Right cardiac atrium (tissue), 5 donors: ENCODE measurements at regions not wholly inside any gene's neighbourhood (a gene's known extent, or its start where the extent isn't known, plus 50 kb on each side); places are given as distances from the start of the nearest gene placed in this dataset.

ENCODE experiments used
- ATAC-seq, 2 donors: fragments of 200-7000 bp; cut with Tn5 transposase; one replicate each; pipeline versions ENCODE4 v1.8.0 to v1.9.1; 2020; ENCODE audit warnings: moderate library complexity in 2 of 2, mild to moderate bottlenecking in 1 of 2
- DNase-seq, 3 donors: peaks; one replicate each; pipeline ENCODE4 v3.0.0-alpha.2; 2020
- H3K27ac ChIP-seq: one replicate; pipeline ENCODE4 v1.5.1; 2013; ENCODE audit warnings: mild to moderate bottlenecking, low read length, control low read depth, moderate library complexity
- H3K27me3 ChIP-seq: one replicate; pipeline ENCODE4 v1.6.1; 2013; ENCODE audit not compliant: control insufficient read depth, insufficient read depth
- H3K4me1 ChIP-seq: one replicate; pipeline ENCODE4 v1.6.1; 2013; ENCODE audit warnings: low read length; ENCODE audit not compliant: control insufficient read depth, insufficient read depth
- H3K4me3 ChIP-seq: one replicate; pipeline ENCODE4 v1.5.1; 2013; ENCODE audit warnings: low read length, control low read depth
- H3K9me3 ChIP-seq: one replicate; pipeline ENCODE4 v1.6.1; 2013; ENCODE audit warnings: low read length; ENCODE audit not compliant: control insufficient read depth
- WGBS: extraction: QIAGEN DNeasy Blood & Tissue Kit; methylation state at CpG from one replicate; pipeline ENCODE4 v1.1.7; 2013; 5-methylcytosine and 5-hydroxymethylcytosine counted together
- intact Hi-C, 4 donors: fragments of 100-400 bp; cut with DNase I; formaldehyde crosslinking; loops; one replicate each; pipeline versions ENCODE4 v1.11.0 to v1.14.0; 2022 to 2023
- donor health status: healthy with polysubstance abuse.
- donor health status: DM: no; HTN: yes; CAD: no.
- donor health status: DM: no; HTN: no; CAD: no.
- donor health status: DM: no; HTN: yes; CAD: no; lungs with severe emphysema.
- donor health status: DM: yes; HTN: yes; CAD: no.

DNA sequence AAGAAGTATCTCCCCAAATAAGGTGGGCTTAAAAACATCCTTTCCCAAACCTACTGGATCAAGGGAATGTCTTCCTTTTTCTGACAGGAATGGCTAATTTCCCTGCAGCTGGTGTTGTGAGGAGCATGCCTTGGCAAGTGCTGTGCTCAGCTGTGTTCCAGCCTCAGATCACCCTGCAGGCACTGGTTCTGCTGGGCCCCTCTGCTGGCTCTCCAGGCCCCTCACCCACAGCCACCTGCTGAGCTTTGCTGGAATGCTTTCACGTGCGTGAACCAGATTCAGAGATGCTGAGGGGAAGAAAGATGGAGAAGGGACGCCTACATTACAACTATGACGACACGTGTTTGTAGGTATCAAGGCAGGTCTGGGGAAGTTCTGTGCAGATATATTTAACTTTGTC, 71.3 kb upstream of the FOXC1 start:
- Histone ChIP-seq H3K27ac (no peak overlapping the region), H3K9me3 (no peaks in the 10 kb centered on the region), H3K4me3 (no peak overlapping the region), H3K4me1 (no peaks in the 10 kb centered on the region), H3K27me3 (no peaks in the 10 kb centered on the region)
- peak in 1 of 2 donors; percentile 14 for ATAC-seq
- WGBS: 84% methylated on average over 5 of the region's 5 CpGs
- DNase-seq: no peak
- intact Hi-C loops: no loop called here

DNA sequence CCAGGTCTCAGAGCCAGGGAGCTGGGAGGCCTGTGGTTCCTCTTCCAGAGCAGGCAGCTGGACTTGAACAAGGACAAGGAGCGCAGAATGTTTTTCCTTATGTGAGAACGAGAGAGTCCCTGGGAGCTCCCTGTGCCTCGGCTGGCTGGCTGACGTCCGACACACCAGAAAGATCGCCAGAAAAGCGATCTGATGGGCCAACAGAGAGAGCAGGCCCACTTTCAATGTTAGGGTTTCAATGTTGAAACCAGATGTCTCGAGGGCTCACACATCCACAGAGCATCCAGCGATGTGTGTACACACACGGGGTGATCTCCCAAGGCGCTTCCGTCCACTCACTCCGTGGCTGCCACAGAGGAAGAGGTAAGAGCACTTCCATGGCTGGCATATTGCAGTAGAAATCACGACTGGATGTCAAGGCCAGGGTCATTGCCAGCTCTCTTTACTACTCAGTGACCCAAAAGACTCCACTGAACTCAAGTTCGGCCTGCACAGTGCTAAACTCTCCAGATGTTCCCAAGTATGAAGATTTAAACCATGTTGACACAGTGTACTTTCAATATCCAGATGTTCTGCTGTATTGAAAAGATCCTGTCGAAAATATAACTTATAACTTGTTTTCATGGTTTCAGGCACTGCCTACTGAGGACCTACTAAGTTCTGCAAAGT, 70.8 kb upstream of the FOXC1 start:
- DNase-seq (peak in 2 of 3 donors; percentile 55 to 64), ATAC-seq (peak in 1 of 2 donors; percentile 62)
- 85% methylated on average over 16 of the region's 16 CpGs for WGBS
- H3K27me3 ChIP-seq: no peaks in the 10 kb centered on the region
- H3K4me3 ChIP-seq: no peak overlapping the region
- H3K9me3 ChIP-seq: no peaks in the 10 kb centered on the region
- no peak overlapping the region for H3K27ac ChIP-seq
- intact Hi-C loops: no loop called here
- no peaks in the 10 kb centered on the region for H3K4me1 ChIP-seq

DNA sequence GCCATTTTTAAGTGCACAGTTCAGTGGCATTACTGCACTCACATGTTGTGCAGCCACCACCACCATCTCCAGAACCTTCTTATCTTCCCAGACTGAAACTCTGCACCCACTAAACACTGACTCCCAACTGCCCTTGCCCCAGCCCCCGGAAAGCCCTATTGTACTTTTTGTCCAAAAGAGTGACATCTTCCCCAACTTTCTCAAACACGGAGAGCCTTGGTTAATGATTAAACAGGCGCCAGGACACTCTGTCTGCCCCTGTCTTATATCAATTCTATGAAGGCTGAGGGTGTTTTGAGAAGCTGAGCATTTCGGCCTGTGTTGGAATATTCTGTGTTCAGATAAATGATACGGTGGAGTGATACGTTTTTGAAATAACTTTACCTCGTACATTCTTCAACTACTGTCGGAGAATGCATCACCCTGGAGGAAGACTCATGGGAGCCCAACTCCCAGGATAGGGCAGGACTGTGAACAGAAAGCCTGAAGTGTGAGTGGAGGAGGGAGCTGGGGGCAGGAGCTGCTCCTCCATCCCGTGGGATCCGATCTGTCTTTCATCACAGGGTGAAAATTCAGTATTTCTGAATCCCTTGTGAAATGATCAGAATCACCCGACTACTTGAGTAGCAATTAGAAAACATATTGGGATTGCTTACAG, 68.7 kb upstream of the FOXC1 start:
- intact Hi-C loops: no loop called here
- WGBS: 86% methylated on average over 11 of the region's 11 CpGs
- Histone ChIP-seq H3K9me3 (no peaks in the 10 kb centered on the region), H3K4me3 (no peak overlapping the region), H3K27me3 (no peaks in the 10 kb centered on the region), H3K4me1 (no peaks in the 10 kb centered on the region), H3K27ac (no peak overlapping the region)
- no peak for ATAC-seq
- DNase-seq: no peak

DNA sequence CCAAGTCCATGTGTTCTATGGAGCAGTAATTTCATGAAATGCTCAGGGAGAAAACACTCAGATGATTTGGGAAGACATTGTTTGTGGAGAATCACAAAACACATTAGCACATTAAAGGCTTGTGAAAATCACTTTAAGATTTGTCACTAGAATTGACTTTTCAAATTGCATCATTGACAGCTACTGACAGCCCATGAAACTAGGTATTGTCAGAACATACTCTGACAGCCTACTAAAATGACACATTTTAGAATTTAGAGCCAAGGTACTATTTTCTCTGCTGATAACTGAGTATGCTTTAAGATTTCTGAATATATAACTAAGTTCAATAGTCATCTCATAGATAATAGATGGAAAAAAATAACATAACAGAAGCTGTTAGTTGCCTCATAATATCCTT, 67.4 kb upstream of the FOXC1 start:
- intact Hi-C loops: no loop called here
- H3K27ac ChIP-seq: no peak overlapping the region
- no peaks in the 10 kb centered on the region for H3K4me1 ChIP-seq
- ATAC-seq (no peak), DNase-seq (no peak)
- H3K27me3 ChIP-seq: no peaks in the 10 kb centered on the region
- H3K9me3 ChIP-seq: no peaks in the 10 kb centered on the region
- no peak overlapping the region for H3K4me3 ChIP-seq

DNA sequence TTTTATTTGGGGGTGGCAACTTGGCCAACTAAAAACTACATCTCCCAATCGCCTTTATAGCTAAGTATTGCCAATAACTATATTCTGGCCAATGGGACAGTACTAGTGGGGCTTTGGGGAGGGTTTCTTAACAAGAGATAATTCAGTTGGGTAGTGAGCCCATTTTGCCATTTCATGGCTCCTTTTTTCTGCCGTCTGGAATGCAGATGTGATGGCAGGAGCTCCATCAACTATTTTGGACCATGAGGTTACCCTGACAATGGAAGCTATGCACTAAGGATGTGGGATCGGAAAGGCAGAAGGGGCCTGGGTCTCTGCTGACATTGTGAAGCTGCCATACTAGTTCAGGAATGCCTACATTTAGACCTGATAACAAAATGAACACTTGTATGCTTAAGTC, 67.0 kb upstream of the FOXC1 start:
- ATAC-seq (no peak), DNase-seq (no peak)
- 88% methylated on average over 3 of the region's 3 CpGs for WGBS
- H3K4me1 ChIP-seq: no peaks in the 10 kb centered on the region
- intact Hi-C loops: no loop called here
- H3K27me3 ChIP-seq: no peaks in the 10 kb centered on the region
- H3K9me3 ChIP-seq: no peaks in the 10 kb centered on the region
- H3K4me3 ChIP-seq: no peak overlapping the region
- no peak overlapping the region for H3K27ac ChIP-seq

DNA sequence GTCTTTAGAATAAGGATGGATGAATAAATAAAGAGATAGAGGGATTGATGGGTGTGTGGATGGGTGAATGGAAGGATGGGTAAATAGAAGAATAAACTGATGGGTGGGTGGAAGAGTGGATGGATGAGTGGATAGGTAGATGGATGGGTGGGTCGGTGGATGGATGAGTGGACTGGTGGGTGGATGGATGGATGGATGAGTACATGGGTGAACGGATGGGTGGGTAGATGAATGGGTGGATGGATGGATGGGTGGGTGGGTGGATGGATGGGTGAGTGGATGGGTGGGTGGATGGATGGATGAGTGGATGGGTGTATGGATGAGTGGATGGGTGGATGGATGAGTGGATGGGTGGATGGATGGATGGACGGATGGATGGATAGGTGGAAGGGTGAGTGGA, 65.7 kb upstream of the FOXC1 start:
- no peak for ATAC-seq
- intact Hi-C loops: no loop called here
- Histone ChIP-seq H3K9me3 (no peaks in the 10 kb centered on the region), H3K4me3 (no peak overlapping the region), H3K27ac (no peak overlapping the region), H3K4me1 (no peaks in the 10 kb centered on the region), H3K27me3 (no peaks in the 10 kb centered on the region)
- no peak for DNase-seq
- WGBS: 93% methylated on average over 3 of the region's 3 CpGs

DNA sequence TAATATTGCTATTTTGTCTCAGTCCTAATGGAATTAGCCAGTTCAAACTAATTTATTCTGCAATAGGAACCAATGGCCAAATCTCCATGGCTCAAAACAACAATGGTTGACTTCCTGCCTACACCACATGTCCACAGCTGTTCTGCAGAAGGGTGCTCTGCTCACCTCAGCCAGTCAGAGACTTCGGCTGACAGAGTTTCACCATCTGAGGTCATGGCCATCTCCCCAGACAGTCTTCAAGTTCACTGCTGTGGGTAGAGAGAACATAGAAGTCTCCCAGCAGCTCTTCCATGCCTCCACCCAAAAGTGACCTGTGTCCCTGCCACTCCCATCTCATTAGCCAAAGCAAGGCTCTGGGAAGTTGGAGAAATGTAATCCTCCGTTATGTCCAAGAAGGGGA, 65.1 kb upstream of the FOXC1 start:
- ATAC-seq: no peak
- intact Hi-C loops: no loop called here

DNA sequence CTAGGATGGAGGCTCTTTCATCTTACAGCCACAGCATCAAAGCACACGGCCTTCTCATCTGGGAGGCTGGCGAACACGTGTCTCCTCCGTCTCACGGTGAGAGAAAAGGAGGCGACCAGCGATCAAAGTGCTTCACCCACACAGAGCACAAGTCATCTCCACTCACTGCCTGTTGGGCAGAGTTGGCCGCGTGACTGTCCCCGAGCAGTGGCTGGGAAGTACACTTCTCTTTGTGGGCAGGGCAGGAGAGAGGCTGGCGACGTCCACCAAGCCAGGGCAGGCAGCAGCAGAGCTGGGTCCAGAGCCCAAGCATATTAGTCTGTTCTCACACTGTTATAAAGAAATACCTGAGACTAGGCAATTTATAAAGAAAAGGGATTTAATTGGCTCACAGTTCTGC, 64.1 kb upstream of the FOXC1 start:
- no peak for DNase-seq
- WGBS: 97% methylated on average over 12 of the region's 12 CpGs
- ATAC-seq: no peak
- intact Hi-C loops: no loop called here
- H3K4me3 ChIP-seq: no peak overlapping the region
- no peaks in the 10 kb centered on the region for H3K9me3 ChIP-seq
- H3K27ac ChIP-seq: no peak overlapping the region
- no peaks in the 10 kb centered on the region for H3K4me1 ChIP-seq
- H3K27me3 ChIP-seq: no peaks in the 10 kb centered on the region

More for the DNA sequence above, 65.1 kb upstream of the FOXC1 start:
- Histone ChIP-seq H3K27ac (no peak overlapping the region), H3K27me3 (no peaks in the 10 kb centered on the region), H3K4me1 (no peaks in the 10 kb centered on the region), H3K9me3 (no peaks in the 10 kb centered on the region), H3K4me3 (no peak overlapping the region)
- DNase-seq: no peak
- 73% methylated on average over 2 of the region's 2 CpGs for WGBS

DNA sequence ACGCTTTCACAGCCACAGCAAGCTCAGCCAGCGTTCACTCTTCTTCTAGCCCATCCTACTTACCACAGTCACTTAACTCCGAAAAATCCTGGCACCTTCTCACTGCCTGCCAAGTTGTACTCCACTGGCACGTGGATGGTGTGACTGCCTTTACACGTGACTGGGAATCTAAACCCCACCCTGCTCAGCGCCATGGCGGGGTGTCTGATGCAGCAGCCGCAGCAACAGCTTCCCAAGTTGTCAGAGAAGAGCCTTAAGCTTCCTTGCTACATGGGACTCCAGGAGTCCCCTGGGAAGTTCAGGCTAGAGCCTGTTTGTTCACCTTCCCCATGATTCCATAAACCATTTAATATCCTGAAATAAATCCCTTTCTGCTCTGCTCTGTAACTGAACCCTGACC, 61.9 kb upstream of the FOXC1 start:
- intact Hi-C loops: no loop called here
- DNase-seq (no peak), ATAC-seq (no peak)
- 85% methylated on average over 8 of the region's 8 CpGs for WGBS
- no peak overlapping the region for H3K4me3 ChIP-seq
- H3K27ac ChIP-seq: no peak overlapping the region
- H3K4me1 ChIP-seq: no peaks in the 10 kb centered on the region
- H3K27me3 ChIP-seq: no peaks in the 10 kb centered on the region
- H3K9me3 ChIP-seq: no peaks in the 10 kb centered on the region

DNA sequence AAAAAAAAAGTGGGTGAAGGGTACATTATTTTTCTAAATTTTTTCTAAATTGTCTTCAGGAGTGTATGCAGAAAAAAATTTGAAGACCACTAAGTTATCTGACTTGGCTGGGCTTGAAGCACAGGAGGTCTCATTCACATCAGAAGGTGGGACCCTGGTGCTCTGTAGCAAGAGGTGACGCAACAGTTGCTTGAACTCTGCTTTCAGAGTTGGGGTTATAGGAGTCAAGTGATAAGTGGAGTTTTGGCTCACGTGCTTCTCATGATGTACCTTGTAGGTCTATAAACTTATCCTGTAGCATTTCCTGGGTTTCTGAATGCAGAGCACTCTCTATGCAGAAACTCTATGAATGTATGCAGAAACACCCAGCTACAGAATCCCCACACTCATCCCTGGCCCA, 58.5 kb upstream of the FOXC1 start:
- ATAC-seq (no peak), DNase-seq (no peak)
- no peak overlapping the region for H3K27ac ChIP-seq
- H3K27me3 ChIP-seq: no peaks in the 10 kb centered on the region
- 89% methylated on average over 2 of the region's 2 CpGs for WGBS
- H3K9me3 ChIP-seq: no peaks in the 10 kb centered on the region
- H3K4me1 ChIP-seq: no peaks in the 10 kb centered on the region
- intact Hi-C loops: no loop called here
- H3K4me3 ChIP-seq: no peak overlapping the region

DNA sequence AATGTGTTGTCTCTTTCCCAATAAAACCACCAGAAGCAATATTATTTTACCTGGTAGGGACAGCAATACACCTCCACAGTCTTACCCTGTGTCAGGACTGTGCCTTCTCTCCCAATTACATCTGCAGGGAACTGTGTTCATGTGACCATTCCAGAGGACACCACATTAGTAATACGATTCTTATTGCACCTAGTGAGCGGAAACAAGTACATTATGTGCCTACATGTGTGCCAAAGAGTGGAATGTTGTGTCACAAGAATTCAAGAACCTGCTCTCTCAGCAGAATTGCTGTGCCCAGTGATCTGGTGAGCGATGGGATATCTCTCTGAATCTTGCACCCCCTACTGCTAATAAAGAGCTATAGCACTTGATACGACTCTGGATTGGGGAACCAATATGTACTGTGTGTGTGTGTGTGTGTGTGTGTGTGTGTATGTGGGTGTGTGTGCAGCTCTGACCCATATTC, 57.4 kb upstream of the FOXC1 start:
- Histone ChIP-seq H3K4me3 (no peak overlapping the region), H3K9me3 (no peaks in the 10 kb centered on the region), H3K27ac (no peak overlapping the region), H3K27me3 (no peaks in the 10 kb centered on the region), H3K4me1 (no peaks in the 10 kb centered on the region)
- no peak for ATAC-seq
- DNase-seq: no peak
- 75% methylated on average over 4 of the region's 4 CpGs for WGBS
- intact Hi-C loops: no loop called here
